GM10248 (cell line): ENCODE measurements at regions not wholly inside any gene's neighbourhood (a gene's known extent, or its start where the extent isn't known, plus 50 kb on each side); places are given as distances from the start of the nearest gene placed in this dataset.

Experiments
- CTCF ChIA-PET: fragments of 300-600 bp; sonication (Branson Sonifier 250); formaldehyde crosslinking; extraction: SDS; loops from one replicate; lab custom pipeline; 2021; ENCODE audit warnings: antibody characterized with exemption; lab: Yijun Ruan, JAX
- POLR2A ChIA-PET: fragments of 350-650 bp; sonication (Branson Sonifier 250); formaldehyde crosslinking; extraction: SDS; loops from one replicate; lab custom pipeline; 2020; ENCODE audit warnings: antibody characterized with exemption; lab: Yijun Ruan, JAX
- DNase-seq: peaks from one replicate; pipeline ENCODE4 v3.0.0; 2012; ENCODE audit errors: extremely low spot score
- CTCF ChIP-seq: IDR thresholded peaks from 2 replicates; pipeline ENCODE4 v1.5.1; 2012; ENCODE audit warnings: mild to moderate bottlenecking, low read depth; ENCODE audit errors: extremely low read depth, missing control alignments, control extremely low read depth

- DNase-seq = no peak
- ChIA-PET CTCF (interaction anchor here (1.3 to 1.5 kb wide), 2 partner anchors 11 to 12 kb away, joined by 3 to 6 read pairs; no protein-coding TSS in a partner anchor), POLR2A (no interaction called here)
Observed at GRCh38 chr3:194851254-194851653, 165.6 kb downstream of the FAM43A start.

GRCh38 chr3:194851941-194852340 is 166.3 kb downstream of the FAM43A start:
- TF ChIP-seq CTCF = no peak
- DNase-seq = no peak
- POLR2A ChIA-PET = no interaction called here
- CTCF ChIA-PET = interaction anchor here (0.7 to 1.8 kb wide), 3 partner anchors 12 to 25 kb away, joined by 3 to 6 read pairs (median 4); no protein-coding TSS in a partner anchor

More at GRCh38 chr3:194851254-194851653, 165.6 kb downstream of the FAM43A start:
- no peak for TF ChIP-seq CTCF

GRCh38 chr3:194852345-194852744 is 166.7 kb downstream of the FAM43A start:
- CTCF ChIA-PET = interaction anchor here (0.7 to 1.8 kb wide), 4 partner anchors 10 to 25 kb away, joined by 3 to 6 read pairs (median 4); no protein-coding TSS in a partner anchor
- POLR2A ChIA-PET = no interaction called here
- DNase-seq = no peak
- no peak for TF ChIP-seq CTCF

- POLR2A ChIA-PET = no interaction called here
- CTCF ChIA-PET = interaction anchor here (1.1 to 2.0 kb wide), 3 partner anchors 9 to 26 kb away, joined by 3 to 8 read pairs (median 4); no protein-coding TSS in a partner anchor
- DNase-seq = no peak
- TF ChIP-seq CTCF = no peak
Observed at GRCh38 chr3:194852831-194853508, 167.3 kb downstream of the FAM43A start.

GRCh38 chr3:194854206-194854605 is 168.5 kb downstream of the FAM43A start:
- ChIA-PET POLR2A (no interaction called here), CTCF (interaction anchor here (1.8 to 2.0 kb wide), 2 partner anchors 11 to 15 kb away, joined by 4 to 8 read pairs; no protein-coding TSS in a partner anchor)
- no peak for TF ChIP-seq CTCF
- DNase-seq = no peak

- TF ChIP-seq CTCF = no peak
- ChIA-PET CTCF (interaction anchor here (1.0 to 2.0 kb wide), 3 partner anchors 10 to 15 kb away, joined by 3 to 8 read pairs (median 4); no protein-coding TSS in a partner anchor), POLR2A (no interaction called here)
- DNase-seq = no peak
Observed at GRCh38 chr3:194854659-194855390, 169.1 kb downstream of the FAM43A start.
